HG02678 (cell line): ENCODE measurements at regions not wholly inside any gene's neighbourhood (a gene's known extent, or its start where the extent isn't known, plus 50 kb on each side); places are given as distances from the start of the nearest gene placed in this dataset.

Experiments
- ATAC-seq: cut with Tn5 transposase; IDR thresholded peaks from one replicate; pipeline ENCODE4 v1.9.1; 2021; ENCODE audit warnings: mild to moderate bottlenecking, moderate library complexity; ENCODE audit not compliant: unreplicated experiment

- no peak for ATAC-seq
These were observed 449.1 kb downstream of the MN1 start for GRCh38 chr22:27352426-27352825.

GRCh38 chr22:27358096-27358870, 443.3 kb downstream of the MN1 start:
- no peak for ATAC-seq

GRCh38 chr22:27370269-27370668, 431.3 kb downstream of the MN1 start:
- ATAC-seq = no peak

- no peak for ATAC-seq
These were observed 430.6 kb downstream of the MN1 start for GRCh38 chr22:27370987-27371386.

- ATAC-seq = no peak
These were observed 429.2 kb downstream of the MN1 start for GRCh38 chr22:27372364-27372763.

GRCh38 chr22:27372969-27373670, 428.4 kb downstream of the MN1 start:
- no peak for ATAC-seq

GRCh38 chr22:27377501-27378295, 423.9 kb downstream of the MN1 start:
- ATAC-seq = no peak

GRCh38 chr22:27378311-27378800, 423.2 kb downstream of the MN1 start:
- no peak for ATAC-seq

GRCh38 chr22:27378995-27379394, 422.6 kb downstream of the MN1 start:
- no peak for ATAC-seq

GRCh38 chr22:27380855-27381254, 420.7 kb downstream of the MN1 start:
- ATAC-seq = no peak

- ATAC-seq = no peak
These were observed 420.0 kb downstream of the MN1 start for GRCh38 chr22:27381552-27381951.

- no peak for ATAC-seq
These were observed 419.4 kb downstream of the MN1 start for GRCh38 chr22:27381960-27382742.

GRCh38 chr22:27382947-27383346, 418.6 kb downstream of the MN1 start:
- ATAC-seq = no peak

GRCh38 chr22:27383896-27384295, 417.7 kb downstream of the MN1 start:
- no peak for ATAC-seq

- ATAC-seq = no peak
These were observed 416.1 kb downstream of the MN1 start for GRCh38 chr22:27385261-27385998.

- ATAC-seq = no peak
These were observed 415.4 kb downstream of the MN1 start for GRCh38 chr22:27386186-27386585.

- no peak for ATAC-seq
These were observed 414.0 kb downstream of the MN1 start for GRCh38 chr22:27387561-27387960.

GRCh38 chr22:27388090-27388600, 413.4 kb downstream of the MN1 start:
- ATAC-seq = no peak

GRCh38 chr22:27389727-27390075, 411.9 kb downstream of the MN1 start:
- ATAC-seq = no peak
